OCI-LY1 (cell line): ENCODE measurements at regions not wholly inside any gene's neighbourhood (a gene's known extent, or its start where the extent isn't known, plus 50 kb on each side); places are given as distances from the start of the nearest gene placed in this dataset.

Experiments used
- H2AFZ ChIP-seq: fragments of 200-600 bp; sonication (generic), shearing (Covaris generic); 2 replicates; pipeline ENCODE4 v1.6.0; 2014; ENCODE audit warnings: antibody characterized with exemption, mild to moderate bottlenecking, low read length
- H3F3A ChIP-seq: fragments of 200-600 bp; sonication (generic), shearing (Covaris generic); 2 replicates; pipeline ENCODE4 v1.6.0; 2014; ENCODE audit warnings: mild to moderate bottlenecking, antibody characterized with exemption, low read length, moderate library complexity; ENCODE audit not compliant: insufficient read depth
- H3K27ac ChIP-seq: fragments of 200-600 bp; sonication (generic); 2 replicates; pipeline ENCODE4 v1.5.1; 2014; ENCODE audit warnings: low read length, mixed run types, mild to moderate bottlenecking, low read depth; ENCODE audit not compliant: poor library complexity, severe bottlenecking
- H3K27me3 ChIP-seq: fragments of 200-600 bp; sonication (generic); 2 replicates; pipeline ENCODE4 v1.6.0; 2014; ENCODE audit warnings: antibody characterized with exemption, mild to moderate bottlenecking, low read length, moderate library complexity; ENCODE audit not compliant: insufficient read depth
- H3K36me3 ChIP-seq: fragments of 200-600 bp; sonication (generic); 2 replicates; pipeline ENCODE4 v1.6.1; 2014; ENCODE audit warnings: mild to moderate bottlenecking, antibody characterized with exemption, low read length, moderate library complexity, mixed read lengths; ENCODE audit not compliant: insufficient read depth
- H3K4me1 ChIP-seq: fragments of 200-600 bp; sonication (generic); 2 replicates; pipeline ENCODE4 v1.5.1; 2014; ENCODE audit warnings: mild to moderate bottlenecking, low read length, moderate library complexity; ENCODE audit not compliant: insufficient read depth, severe bottlenecking
- H3K4me2 ChIP-seq: fragments of 200-600 bp; sonication (generic), shearing (Covaris generic); 2 replicates; pipeline ENCODE4 v1.6.1; 2014; ENCODE audit warnings: low read length
- H3K4me3 ChIP-seq: fragments of 200-600 bp; sonication (generic); 2 replicates; pipeline ENCODE4 v1.5.1; 2014; ENCODE audit warnings: low read length, low read depth, mild to moderate bottlenecking, mixed read lengths; ENCODE audit not compliant: poor library complexity, severe bottlenecking
- H3K79me2 ChIP-seq: fragments of 200-600 bp; shearing (Covaris generic); 2 replicates; pipeline ENCODE4 v1.6.1; 2016; ENCODE audit warnings: mixed run types, low read length, mixed read lengths; ENCODE audit not compliant: insufficient read depth
- H3K9ac ChIP-seq: fragments of 200-600 bp; sonication (generic), shearing (Covaris generic); 2 replicates; pipeline ENCODE4 v1.6.1; 2014; ENCODE audit warnings: mild to moderate bottlenecking, low read length, mixed read lengths
- H3K9me2 ChIP-seq: fragments of 200-600 bp; sonication (generic), shearing (Covaris generic); 2 replicates; pipeline ENCODE4 v1.6.1; 2014; ENCODE audit warnings: low read depth, mild to moderate bottlenecking, low read length, mixed read lengths
- H3K9me3 ChIP-seq: fragments of 200-600 bp; shearing (Covaris generic); 2 replicates; pipeline ENCODE4 v1.6.1; 2014; ENCODE audit warnings: low read length, mixed read lengths
- H4K20me1 ChIP-seq: fragments of 200-600 bp; sonication (generic), shearing (Covaris generic); 2 replicates; pipeline ENCODE4 v1.6.0; 2016; ENCODE audit warnings: mild to moderate bottlenecking, low read length; ENCODE audit not compliant: insufficient read depth
- CTCF ChIP-seq: fragments of 200-600 bp; sonication (generic), shearing (Covaris generic); IDR thresholded peaks from 2 replicates; pipeline ENCODE4 v1.5.1; 2017; ENCODE audit warnings: mild to moderate bottlenecking, antibody characterized with exemption, low read length, moderate library complexity, mixed read lengths
- EZH2 ChIP-seq: fragments of 200-600 bp; sonication (generic), shearing (Covaris generic); IDR thresholded peaks from 2 replicates; pipeline ENCODE4 v1.8.0; 2017; ENCODE audit warnings: borderline replicate concordance, mixed run types, mild to moderate bottlenecking, antibody characterized with exemption, low read length, moderate library complexity, mixed read lengths

GRCh38 chr2:12603781-12604295 lies 112.9 kb upstream of the TRIB2 start:
- TF ChIP-seq EZH2 = no peak
- TF ChIP-seq CTCF = no peak
- Histone ChIP-seq H3K36me3 (no peaks in the 10 kb centered on the region), H3K27me3 (no peaks in the 10 kb centered on the region), H3F3A (no peaks in the 10 kb centered on the region), H3K9me3 (no peaks in the 10 kb centered on the region), H3K9ac (no peak overlapping the region), H3K4me2 (no peak overlapping the region), H3K27ac (no peak overlapping the region), H3K79me2 (no peaks in the 10 kb centered on the region), H2AFZ (no peak overlapping the region), H4K20me1 (no peaks in the 10 kb centered on the region), H3K4me1 (peaks cover 7% of the 10 kb centered on the region), H3K4me3 (no peak overlapping the region), H3K9me2 (no peaks in the 10 kb centered on the region)

- Histone ChIP-seq H3F3A (no peaks in the 10 kb centered on the region), H2AFZ (no peak overlapping the region), H3K4me2 (no peak overlapping the region), H3K4me3 (no peak overlapping the region), H3K4me1 (peaks cover 7% of the 10 kb centered on the region), H3K27me3 (no peaks in the 10 kb centered on the region), H3K79me2 (no peaks in the 10 kb centered on the region), H3K9me3 (no peaks in the 10 kb centered on the region), H3K27ac (no peak overlapping the region), H3K36me3 (no peaks in the 10 kb centered on the region), H3K9me2 (no peaks in the 10 kb centered on the region), H4K20me1 (no peaks in the 10 kb centered on the region), H3K9ac (no peak overlapping the region)
- TF ChIP-seq EZH2 = no peak
- no peak for TF ChIP-seq CTCF
Observed at GRCh38 chr2:12604341-12604740, 112.4 kb upstream of the TRIB2 start.

GRCh38 chr2:12605366-12605765 lies 111.4 kb upstream of the TRIB2 start:
- Histone ChIP-seq H3K27ac (no peak overlapping the region), H4K20me1 (no peaks in the 10 kb centered on the region), H2AFZ (no peak overlapping the region), H3K4me2 (no peak overlapping the region), H3K9me3 (no peaks in the 10 kb centered on the region), H3K79me2 (no peaks in the 10 kb centered on the region), H3F3A (no peaks in the 10 kb centered on the region), H3K9me2 (no peaks in the 10 kb centered on the region), H3K4me3 (no peak overlapping the region), H3K4me1 (peaks cover 7% of the 10 kb centered on the region), H3K27me3 (no peaks in the 10 kb centered on the region), H3K9ac (no peak overlapping the region), H3K36me3 (no peaks in the 10 kb centered on the region)
- TF ChIP-seq CTCF (no peak), EZH2 (no peak)
